NCI-H1105 treated with DMSO at 0.1 percent for 48 hours (cell line): ENCODE measurements at regions not wholly inside any gene's neighbourhood (a gene's known extent, or its start where the extent isn't known, plus 50 kb on each side); places are given as distances from the start of the nearest gene placed in this dataset.
"Not testable (repeated sequence)": the region's sequence is repeated elsewhere in the genome, so short reads cannot be mapped to it uniquely, and the experiment has no call there.

Experiments used
- DNase-seq: peaks from one replicate; lab custom pipeline; 2025; lab: John Stamatoyannopoulos, UW

DNA sequence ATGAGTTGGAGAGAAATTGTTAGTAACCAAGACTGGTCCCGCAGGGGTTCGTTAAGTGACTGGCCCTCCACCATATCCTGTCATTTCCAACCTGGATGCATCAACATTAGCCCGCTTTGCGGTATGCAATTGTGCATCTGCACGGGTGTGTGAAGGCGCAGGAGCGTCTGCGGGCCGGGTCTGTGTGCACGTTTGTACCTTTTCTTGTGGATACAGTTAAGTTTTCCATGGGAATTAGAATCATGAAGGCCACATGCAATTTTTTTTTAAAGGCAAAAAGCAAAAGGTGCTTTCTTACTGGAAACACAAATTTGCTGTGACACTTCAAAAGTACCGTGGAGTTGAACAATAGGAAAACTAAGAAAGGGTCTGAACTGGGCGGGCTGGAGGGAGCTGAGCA, 355.4 kb upstream of the ZFHX3 start:
- no peak for DNase-seq

DNA sequence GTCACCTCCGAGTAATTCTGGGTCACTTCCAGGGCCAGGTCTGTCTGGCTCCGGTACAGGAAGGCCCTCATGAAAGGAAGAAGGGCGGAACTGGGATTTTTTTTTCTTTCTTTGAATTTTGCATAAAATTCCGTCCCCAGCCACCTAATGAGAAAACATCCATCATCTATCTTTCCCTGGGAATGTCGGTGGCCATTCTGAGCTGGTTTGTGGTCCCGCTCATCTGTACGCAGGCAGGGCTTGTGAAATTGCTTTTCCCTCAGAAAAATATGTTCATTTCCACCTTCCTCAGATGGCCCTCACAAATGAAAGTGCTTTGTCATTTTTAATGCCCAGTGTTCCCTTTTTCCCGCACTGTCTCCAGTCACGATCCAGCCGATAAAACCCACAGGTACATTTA, 353.0 kb upstream of the ZFHX3 start:
- DNase-seq = no peak

DNA sequence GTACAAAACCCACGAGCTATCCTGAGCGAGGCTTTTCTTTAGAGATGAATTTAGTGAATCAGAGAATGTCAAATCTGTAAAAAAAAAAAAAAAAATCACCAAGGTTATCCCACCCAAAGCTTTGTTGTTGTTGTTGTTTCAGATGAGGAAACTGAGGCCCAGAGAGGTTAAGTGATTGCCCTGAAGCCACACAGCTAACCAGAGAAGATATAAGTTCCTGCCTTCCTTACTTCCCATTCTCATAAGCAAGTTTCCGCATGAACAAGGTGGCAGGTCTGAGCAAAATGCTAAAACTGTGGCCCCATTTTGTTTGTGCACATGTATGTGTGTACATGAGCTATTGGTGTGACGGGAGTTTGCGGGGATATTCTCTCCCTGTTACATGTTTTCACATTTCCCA, 352.1 kb upstream of the ZFHX3 start:
- no peak for DNase-seq

DNA sequence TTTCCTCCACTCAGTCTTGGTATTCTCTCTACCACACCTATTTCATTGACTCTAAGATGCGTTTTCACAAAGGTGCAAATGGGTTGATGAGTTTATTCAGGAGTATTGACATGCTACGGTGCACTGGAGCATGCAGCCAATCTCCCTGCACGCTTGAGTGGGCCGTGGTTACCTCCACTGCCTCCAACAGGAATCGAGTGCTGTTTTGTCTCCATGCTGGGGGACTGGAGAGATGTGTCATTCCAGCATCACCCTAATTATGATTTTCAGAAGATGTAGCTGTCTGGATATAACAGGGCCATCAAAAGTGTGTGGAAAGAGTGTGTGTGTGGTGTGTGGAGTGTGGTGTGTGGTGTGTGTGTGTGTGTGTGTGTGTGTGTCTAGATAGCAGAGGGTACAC, 351.6 kb upstream of the ZFHX3 start:
- no peak for DNase-seq

DNA sequence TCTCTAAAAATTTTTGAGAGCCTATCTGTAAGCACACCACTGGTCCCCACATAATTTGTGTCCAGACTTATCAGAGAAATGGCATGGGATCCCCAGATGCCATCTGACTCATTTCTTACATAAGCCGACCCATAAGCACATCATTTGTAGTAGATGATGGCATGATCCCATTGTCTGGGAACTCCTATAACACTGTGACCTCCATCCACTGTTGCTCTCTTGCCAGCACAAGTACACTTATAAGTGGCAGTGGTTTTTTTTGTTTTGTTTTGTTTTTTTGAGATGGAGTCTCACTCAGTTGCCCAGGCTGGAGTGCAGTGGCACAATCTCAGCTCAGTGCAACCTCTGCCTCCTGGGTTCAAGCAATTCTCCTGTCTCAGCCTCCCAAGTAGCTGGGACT, 350.7 kb upstream of the ZFHX3 start:
- DNase-seq = not testable (repeated sequence)

DNA sequence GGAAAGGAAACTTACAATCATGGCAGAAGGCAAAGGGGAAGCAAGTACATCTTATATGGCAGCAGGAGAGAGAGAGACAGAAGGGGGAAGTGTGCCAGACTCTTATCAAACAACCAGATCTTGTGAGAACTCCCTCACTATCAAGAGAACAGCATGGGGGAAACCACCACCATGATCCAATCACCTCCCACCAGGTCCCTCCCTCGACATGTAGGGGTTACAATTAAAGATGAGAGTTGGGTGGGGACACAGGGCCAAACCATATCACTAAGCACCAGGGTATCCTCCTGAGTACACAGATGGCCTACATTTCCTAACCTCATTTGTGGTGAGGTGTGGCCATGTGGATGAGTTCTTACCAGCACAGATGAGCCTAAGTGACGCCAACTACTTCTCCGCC, 348.6 kb upstream of the ZFHX3 start:
- DNase-seq = no peak

DNA sequence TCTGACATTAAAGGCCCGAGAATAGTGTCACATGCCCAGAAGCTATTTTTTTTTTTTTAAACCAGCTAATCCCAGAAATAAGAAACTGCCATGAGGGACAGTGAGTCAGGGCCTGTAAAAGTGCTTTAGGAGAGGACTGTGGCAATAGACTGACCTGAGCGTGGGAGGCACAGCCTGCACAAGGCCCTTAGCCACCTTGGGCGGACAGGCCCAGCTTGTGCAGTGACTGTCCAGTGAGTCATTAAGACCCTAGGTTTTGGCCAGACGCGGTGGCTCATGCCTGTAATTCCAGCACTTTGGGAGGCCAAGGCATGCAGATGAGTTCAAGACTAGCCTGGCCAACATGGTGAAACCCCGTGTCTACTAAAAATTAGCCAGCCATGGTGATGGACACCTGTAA, 343.0 kb upstream of the ZFHX3 start:
- DNase-seq = no peak

DNA sequence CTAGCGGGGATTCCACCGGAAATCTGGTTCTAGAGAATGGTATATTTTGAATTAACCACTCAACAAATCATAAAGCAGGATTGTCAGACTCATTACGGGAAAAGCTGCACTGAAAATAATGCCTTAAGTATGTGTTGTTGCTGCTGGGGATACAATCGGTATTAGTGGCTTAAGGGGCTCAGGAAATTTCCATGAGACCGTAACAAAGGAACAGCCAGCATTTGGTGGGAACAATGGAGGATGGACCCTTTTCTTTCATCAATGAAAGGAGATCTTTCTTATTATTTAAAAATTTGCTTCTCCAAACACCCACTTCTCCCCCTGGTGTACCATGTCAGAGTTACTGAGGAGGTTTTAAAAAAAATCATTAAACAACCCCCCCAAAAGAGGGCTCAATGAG, 342.6 kb upstream of the ZFHX3 start:
- no peak for DNase-seq

DNA sequence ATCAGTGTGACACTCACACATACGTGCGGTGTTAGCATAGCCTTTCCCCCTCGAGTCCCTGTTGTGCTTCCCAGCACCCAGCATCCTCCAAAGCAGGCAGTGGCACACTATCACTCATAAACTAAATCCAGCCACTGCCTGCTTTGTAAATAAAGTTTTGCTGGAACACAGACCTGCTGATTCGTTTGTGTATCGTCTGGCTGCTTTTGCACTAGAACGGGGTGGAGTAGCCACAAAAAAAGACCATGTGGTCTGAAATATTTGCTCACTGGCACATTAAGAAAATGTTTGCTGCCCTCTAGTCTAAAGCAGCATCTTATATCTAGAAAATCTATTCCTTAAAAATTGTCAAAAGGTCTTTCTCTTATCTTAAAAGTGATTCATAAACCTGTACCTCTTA, 341.2 kb upstream of the ZFHX3 start:
- no peak for DNase-seq

DNA sequence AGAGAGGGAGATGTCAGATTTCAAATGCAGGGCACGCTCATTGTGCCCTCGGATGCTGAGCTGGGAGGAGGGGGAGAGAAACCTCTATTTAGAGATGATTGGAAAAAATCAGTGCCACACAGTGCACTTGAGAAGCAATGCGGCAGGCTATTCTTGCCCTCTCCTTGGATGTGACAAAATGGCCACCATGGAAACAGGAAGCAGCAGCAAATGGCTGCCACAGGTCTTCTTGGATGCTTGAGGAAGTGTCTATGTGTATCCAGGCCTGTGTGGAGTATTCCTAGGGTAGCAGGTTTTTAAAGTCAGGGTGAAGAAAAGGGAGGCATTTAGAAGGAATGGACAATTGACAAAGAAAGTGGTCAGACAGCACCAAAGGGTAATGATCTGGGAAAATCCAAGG, 340.1 kb upstream of the ZFHX3 start:
- DNase-seq = no peak

DNA sequence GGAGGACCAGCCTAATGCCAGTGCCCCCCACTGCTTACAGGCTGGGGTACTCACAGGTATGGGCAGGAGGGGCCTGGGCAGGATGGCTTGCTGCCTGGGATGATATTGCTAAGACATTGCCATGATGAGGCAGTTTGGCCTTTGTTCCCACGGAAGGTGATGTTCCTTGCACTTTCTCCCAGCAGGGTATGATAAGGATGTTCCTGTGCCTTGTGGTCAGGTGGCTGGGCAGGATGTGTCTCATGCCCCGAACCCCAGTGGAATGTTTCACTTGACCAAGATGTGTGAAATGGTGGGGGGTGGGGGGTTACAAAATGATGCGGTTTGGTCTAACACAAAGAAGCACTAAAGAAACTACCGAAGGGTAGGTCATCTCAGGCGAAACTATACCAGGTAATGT, 337.8 kb upstream of the ZFHX3 start:
- DNase-seq = no peak

DNA sequence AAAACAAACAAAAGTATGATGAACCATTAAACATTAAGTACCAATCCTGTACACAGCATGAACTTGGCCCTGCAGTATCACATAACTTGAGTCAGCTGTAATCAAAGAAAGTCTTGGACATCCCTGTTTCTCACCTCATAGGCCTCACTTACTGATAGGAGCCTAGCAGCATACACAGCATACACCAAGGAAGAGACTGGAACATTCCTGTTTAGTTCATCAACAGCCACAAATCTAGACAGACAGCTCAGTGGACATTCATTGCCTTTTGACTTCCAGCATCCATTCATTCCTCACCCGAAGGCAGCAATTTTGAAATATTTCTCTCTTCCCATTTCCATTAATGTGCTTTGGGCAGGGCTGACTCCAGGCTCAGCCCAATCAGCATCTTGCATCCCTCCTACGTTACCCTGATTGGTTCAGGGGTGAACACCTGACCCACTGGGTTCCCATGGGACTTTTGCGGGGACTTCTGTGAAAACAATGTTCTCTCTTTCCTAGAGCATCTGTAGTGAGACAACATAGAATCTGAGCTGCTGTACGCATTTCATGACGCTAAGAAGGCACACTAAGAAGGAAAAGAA, 336.7 kb upstream of the ZFHX3 start:
- no peak for DNase-seq

DNA sequence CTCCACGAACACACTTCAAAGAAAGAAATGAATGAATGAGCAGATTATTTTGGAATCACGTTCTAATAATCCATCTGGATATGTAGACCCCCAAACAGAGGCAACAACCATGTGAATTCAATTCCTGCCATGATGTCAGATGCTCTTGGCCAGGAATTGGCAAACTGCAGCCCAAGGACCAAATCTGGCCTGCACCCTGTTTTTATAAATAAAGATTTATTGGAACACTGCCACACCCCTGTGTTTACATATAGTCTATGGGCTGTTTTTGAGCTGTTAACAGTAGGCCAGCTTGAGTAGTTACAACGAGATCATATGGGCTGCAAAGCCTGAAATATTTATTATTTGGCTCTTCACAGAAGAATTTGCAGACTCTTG, 336.0 kb upstream of the ZFHX3 start:
- no peak for DNase-seq

DNA sequence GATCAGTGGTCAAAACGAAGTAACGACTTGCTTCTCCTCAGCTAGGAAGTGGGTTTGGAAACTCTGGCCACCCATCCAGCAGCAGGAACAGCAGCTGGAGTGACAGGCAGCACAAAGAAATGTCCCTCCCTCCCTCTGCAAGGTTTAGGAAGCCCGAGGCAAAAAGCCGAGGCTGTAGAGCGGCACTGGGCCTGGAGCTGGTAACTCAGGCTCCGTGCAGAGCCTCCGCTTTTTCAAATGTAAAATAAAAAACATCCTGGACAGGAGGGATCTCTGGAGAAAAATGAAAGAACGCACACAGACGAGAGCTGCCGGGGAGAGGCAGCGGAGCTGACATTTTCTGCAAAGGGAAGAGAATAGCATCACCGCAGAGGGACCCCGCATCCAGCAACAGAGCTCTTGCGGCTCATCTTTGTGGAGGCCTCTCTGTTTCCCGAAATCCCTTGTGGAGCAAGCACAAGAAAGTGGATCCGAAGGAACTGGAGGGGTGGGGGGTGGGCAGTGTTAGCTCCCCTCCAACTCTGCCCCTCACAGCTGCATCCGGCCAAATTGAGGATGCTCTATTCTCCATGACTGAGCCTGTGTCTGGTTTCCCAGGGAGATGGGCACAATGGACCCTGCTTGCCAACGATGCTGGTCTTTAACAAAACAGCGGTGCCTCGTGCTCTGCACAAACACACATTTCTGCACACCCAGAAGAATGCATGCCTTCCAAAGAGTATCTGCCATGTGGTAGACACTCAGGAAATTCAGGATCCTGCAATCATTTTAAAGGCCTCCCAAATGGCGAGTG, 335.5 kb upstream of the ZFHX3 start:
- DNase-seq = no peak

DNA sequence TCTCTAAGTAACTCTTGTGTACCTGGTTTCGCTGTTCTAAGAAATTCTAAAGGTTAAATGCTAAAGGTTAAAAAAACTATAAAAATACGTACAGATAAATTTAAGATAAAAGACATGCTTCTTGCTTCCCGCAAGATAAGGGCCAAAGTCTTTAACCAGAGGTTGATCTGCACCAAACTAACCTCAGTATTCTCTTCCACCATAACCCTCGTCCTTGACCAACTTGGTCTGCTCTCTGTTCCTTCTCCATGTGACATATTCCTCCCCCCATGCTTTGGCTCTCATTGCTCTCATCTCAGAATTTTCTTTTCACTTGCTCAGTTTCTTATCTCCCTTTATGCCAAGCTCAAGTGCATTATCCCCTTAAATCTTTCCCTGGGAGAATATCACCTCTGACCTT, 330.5 kb upstream of the ZFHX3 start:
- DNase-seq = no peak

DNA sequence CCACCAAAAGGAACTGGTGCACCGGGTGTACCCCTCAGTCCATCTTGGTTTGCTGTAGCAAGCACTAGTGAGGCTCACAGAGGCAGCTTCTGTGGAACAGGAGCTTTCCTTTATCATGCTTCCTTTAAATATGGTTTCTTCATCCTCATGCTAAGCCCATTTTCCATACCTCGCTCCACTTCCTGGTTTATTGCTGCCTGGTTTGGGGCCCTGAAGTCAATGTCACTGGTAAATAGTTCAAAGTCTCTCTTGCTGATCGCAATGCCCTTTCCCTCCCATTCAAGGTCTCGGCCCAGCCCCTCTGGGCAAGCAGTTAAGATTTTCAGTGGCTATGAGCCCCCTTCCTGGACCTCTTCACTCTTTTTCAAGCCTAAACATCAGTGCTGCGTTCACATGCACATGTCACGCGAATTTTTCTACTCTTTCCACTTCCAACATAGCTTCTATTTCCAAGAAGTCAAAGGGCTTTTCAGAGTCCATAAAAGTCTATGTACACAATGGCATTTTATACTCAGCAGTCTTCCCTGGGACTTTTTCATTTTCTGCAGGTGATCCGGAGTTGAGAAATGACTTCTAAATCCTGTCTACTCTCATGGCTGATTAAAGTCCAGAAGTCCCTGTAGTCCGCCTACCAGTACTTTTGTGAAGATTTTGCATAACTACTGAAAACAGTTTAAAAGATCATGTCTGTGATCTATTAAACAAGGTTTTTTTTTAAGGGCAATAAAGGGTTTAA, 323.8 kb upstream of the ZFHX3 start:
- no peak for DNase-seq

DNA sequence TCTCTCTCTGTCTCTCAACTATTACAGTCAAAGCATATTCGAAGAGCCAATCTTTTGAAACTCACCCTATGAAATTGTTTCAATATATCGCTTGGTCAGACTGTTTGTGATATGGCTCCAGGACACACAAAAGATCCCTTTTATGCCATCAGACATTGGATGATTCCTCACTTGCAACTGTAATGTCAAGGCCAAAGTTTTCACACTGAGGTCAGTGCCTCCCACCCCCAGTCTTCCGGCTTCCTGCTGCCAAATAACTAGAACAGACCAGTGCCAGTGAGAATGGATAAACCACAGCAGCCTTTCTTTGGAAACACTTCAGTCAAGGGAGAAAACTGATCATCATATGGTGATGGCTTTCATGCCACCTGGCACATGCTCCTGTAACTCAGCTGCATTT, 321.9 kb upstream of the ZFHX3 start:
- DNase-seq = no peak

DNA sequence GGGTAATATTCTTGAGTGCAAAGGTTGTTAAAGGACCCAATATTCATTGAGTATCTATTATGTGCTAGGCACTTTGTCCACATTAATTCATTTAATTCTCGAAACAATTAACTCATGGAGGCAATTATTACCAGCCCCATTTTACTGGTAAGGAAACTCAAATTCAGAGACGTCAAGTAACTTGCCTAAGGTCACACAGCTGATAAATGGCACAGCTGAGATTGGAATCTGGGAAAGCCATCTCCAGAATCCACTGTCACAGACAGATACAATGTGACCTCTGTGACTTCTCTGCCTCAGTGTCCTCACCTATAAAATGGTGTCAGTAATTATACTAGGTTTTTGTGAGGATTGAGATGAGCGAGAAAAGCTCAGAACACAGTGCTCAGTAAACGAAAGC, 320.8 kb upstream of the ZFHX3 start:
- no peak for DNase-seq

DNA sequence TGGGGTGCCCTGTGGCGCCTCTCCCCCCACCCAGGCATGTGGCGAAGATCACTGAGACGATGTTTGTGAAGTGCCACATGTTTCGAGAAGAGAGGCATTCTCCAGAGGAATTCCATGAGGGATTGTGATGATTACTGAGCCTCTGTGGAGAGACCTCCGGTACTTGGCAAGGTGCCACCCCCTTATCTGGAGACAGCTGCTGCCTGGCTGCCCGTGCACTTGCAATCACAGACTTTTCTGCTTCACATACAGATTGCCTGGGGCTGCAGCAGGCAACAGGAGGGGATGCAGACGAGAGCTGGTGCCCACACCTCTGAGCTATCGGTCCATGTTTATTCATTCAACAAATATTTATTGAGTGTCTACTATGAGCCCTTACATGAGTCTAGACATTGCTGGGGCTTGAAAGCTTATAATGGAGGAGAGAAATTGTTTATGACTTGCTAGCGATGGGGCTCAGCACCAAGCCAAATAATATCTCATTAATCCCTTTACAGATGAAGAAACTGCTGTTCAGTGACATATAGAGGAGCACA, 317.2 kb upstream of the ZFHX3 start:
- peak; percentile 73 for DNase-seq

DNA sequence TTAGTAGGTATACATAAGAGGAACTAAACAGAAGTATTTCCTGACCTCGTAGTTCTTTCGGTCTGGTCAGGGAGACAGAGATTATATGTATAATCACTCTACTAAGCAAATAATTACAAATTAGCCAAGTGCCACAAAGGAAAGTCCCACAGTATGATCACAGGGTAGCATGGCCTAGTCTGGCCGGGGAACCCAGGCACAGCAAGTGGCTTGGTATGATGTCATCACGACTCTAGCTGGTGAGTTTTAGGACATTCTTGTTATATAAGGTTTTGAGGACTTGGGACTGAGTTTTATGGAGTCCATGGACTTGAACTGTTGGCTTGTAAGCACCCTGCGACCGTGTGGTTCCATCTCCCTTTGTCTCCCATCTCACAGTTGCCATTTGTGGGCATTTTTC, 316.5 kb upstream of the ZFHX3 start:
- DNase-seq = no peak

DNA sequence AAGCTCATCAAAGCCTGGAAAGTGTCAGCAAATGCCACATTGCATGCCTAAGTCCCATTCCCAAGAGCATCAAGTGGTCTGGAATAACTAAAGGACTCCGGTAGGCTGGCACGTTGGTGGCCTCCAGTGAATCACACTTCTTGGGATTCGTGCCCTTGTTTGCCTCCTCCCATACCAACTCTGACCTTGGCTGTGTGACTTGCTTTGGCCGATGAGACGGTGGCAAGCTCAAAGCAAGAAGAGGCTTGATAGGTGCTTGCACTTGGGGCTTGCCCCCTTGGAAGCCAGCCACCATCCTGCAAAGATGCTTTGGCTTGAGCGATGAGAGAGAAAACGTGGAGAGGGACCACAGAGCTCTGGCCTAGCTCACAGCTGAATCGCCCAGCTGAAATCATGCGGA, 313.1 kb upstream of the ZFHX3 start:
- DNase-seq = no peak

DNA sequence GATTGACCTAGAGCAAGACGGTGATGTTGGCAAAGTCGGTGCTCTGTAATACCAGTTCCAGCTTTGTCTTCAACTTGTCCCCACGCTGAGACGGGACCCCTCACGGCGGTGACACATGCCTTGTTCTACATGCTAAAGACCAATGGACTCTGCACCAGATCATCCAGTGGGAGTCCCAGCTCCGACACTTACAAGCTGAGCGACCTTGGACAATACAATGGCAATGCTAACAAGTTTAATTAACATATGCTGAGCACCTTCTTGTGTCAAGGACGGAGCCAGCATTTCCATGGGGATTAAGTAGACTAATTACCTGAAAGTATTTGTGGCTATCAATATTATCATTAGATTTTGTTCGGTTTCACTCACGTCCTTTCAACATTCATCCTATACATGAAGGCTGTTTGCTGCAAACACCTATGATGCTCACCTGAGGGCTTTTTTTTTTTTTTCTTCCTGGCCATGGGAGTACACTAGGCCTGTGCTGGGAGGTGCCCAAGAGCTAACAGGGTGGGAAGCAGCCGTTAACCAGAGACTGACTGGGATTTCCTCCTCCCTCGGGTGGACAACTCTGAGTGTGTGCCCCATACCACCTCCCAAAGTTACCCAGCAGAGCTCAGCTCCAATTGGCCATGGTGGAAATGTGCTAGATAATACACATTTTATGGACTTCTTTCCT, 308.6 kb upstream of the ZFHX3 start:
- DNase-seq = no peak

DNA sequence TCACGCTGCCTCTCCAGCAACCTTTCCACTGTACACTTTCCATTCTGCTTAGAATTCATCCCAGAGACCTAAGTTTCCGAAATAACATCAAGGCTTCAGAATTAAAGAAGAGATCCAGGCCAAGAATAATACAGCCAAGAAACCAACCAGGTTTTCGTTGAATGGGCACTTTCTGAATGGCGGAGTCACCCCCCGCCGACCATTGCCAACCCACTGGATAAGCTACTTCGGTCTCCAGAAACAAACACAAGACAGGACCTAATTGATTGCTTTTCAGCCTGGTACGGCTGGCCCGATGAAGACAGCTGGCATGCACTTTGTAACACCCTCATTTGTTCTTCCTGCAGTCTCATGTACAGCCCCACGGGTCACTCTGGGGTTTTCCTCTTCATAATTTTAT, 308.1 kb upstream of the ZFHX3 start:
- DNase-seq = no peak
